Mucosa of rectum (tissue), 2 donors: ENCODE measurements at regions not wholly inside any gene's neighbourhood (a gene's known extent, or its start where the extent isn't known, plus 50 kb on each side); places are given as distances from the start of the nearest gene placed in this dataset.

Experiments
- H3K27ac ChIP-seq, 2 donors: one replicate each; pipeline ENCODE4 v1.7.0; 2013; ENCODE audit warnings: inconsistent platforms in 2 of 2, low read depth in 2 of 2, low read length in 2 of 2
- H3K27me3 ChIP-seq, 2 donors: one replicate each; pipeline ENCODE4 v1.7.0; 2013; ENCODE audit warnings: low read length in 2 of 2; ENCODE audit not compliant: control insufficient read depth in 2 of 2, insufficient read depth in 2 of 2
- H3K36me3 ChIP-seq, 2 donors: one replicate each; pipeline ENCODE4 v1.7.0; 2013; ENCODE audit warnings: low read length in 2 of 2; ENCODE audit not compliant: control insufficient read depth in 2 of 2, insufficient read depth in 2 of 2
- H3K4me1 ChIP-seq, 2 donors: one replicate each; pipeline ENCODE4 v1.7.0; 2013; ENCODE audit warnings: low read length in 2 of 2, mild to moderate bottlenecking in 1 of 2; ENCODE audit not compliant: control insufficient read depth in 2 of 2, insufficient read depth in 2 of 2
- H3K4me3 ChIP-seq, 2 donors: one replicate each; pipeline ENCODE4 v1.7.0; 2013; ENCODE audit warnings: low read length in 2 of 2
- H3K9ac ChIP-seq, 2 donors: one replicate each; pipeline ENCODE4 v1.7.0; 2013; ENCODE audit warnings: low read length in 2 of 2, low read depth in 1 of 2, mild to moderate bottlenecking in 1 of 2
- H3K9me3 ChIP-seq, 2 donors: one replicate each; pipeline ENCODE4 v1.7.0; 2013; ENCODE audit warnings: low read length in 2 of 2; ENCODE audit not compliant: control insufficient read depth in 2 of 2
- donor health status: healthy.
- donor health status: Normal muscosa, but diverticular disease.

- H3K9ac ChIP-seq, result no peak overlapping the region
- H3K4me3 ChIP-seq, result no peak overlapping the region
- no peaks in the 10 kb centered on the region for H3K27me3 ChIP-seq
- H3K36me3 ChIP-seq, result no peaks in the 10 kb centered on the region
- no peaks in the 10 kb centered on the region for H3K9me3 ChIP-seq
- no peaks in the 10 kb centered on the region for H3K4me1 ChIP-seq
- H3K27ac ChIP-seq, result no peak overlapping the region
These were observed 143.3 kb downstream of the IRS1 start for GRCh38 chr2:226656367-226656766.

DNA sequence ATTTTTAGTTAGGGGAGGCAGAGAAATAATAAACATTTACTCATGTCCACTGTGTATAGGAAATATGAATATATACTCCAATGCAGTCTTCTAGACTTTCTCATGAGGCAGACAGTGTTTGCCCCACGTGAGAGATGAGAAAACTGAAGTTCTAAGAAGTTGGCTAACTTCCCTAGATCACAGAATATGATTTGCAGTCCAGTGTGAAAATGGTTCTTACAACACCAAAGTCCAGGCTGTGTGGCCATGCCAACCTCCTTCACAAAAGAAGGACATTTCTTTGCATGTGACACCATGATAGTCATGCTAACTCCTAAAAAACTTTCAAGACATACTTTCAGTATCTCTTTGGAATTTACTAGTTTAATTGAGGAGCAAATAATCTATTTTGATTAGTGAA, 143.7 kb downstream of the IRS1 start:
- Histone ChIP-seq H3K4me3 (no peak overlapping the region), H3K9me3 (no peaks in the 10 kb centered on the region), H3K27me3 (no peaks in the 10 kb centered on the region), H3K36me3 (no peaks in the 10 kb centered on the region), H3K27ac (no peak overlapping the region), H3K9ac (no peak overlapping the region), H3K4me1 (peaks cover 0 to 2% of the 10 kb centered on the region in 2 donors)

DNA sequence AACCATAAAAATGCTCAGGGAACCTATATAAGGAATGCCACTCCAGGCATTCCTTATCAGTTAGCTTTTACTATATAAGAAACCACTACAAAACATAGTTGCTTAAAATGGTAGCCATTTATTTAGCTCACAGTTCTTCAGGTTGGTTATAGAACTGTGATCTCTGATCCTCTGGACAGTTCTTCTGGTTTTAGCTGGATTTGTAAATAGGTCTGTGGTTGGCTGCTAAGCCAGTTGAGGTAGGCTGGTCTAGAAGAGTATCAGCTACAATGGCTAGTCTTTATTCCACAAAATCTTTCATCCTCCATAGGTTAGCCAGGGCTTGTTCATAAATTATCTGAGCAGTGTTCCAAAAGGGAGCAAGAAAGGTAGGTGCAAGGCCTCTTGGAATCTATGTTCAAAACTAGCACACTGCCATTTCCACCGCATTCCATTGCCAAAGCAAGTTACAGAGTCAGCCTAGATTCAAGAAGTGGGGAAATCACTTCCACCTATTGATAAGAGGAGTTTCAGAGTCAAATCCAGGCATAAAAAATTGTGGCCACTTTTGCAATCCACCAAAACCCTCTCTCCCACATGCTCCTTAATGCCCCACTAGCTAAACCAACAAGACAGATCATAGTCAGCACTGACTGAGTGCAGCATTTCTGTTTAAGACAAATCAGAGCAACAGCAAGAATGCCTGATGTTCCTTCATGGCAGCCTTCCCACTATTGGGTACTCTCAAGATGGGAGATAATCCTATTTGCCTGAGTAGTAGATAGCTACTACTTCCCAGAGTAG, 146.4 kb downstream of the IRS1 start:
- Histone ChIP-seq H3K27me3 (no peaks in the 10 kb centered on the region), H3K9ac (no peak overlapping the region), H3K27ac (no peak overlapping the region), H3K4me1 (peaks cover 13 to 18% of the 10 kb centered on the region in 2 donors), H3K36me3 (no peaks in the 10 kb centered on the region), H3K9me3 (no peaks in the 10 kb centered on the region), H3K4me3 (no peak overlapping the region)

DNA sequence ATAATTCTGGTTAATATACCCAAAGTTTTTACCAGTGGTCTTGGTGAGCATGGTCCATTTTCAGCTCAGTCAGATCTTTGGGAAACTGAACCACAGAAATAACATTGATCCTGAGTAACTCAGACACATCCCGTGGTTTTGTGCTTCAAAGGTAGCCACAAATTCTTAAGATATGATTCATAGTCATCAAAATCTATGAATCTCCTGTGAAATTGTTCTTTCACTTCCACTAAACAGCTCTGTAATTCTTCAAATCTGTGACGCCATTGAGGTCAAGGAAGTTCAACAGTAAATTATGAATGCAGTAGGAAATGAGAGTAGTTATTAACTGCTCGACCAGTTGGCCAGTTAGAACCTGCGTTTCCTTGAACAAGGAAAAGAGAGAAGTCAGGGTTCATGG, 147.3 kb downstream of the IRS1 start:
- no peaks in the 10 kb centered on the region for H3K9me3 ChIP-seq
- H3K27me3 ChIP-seq, result no peaks in the 10 kb centered on the region
- peaks cover 13 to 18% of the 10 kb centered on the region in 2 donors for H3K4me1 ChIP-seq
- no peak overlapping the region for H3K27ac ChIP-seq
- no peak overlapping the region for H3K4me3 ChIP-seq
- H3K9ac ChIP-seq, result no peak overlapping the region
- no peaks in the 10 kb centered on the region for H3K36me3 ChIP-seq

GRCh38 chr2:226649871-226650660, 149.6 kb downstream of the IRS1 start:
- H3K27me3 ChIP-seq, result no peaks in the 10 kb centered on the region
- peaks cover 13 to 18% of the 10 kb centered on the region in 2 donors for H3K4me1 ChIP-seq
- no peaks in the 10 kb centered on the region for H3K9me3 ChIP-seq
- H3K4me3 ChIP-seq, result peak overlapping the region in 1 of 2 donors; percentile 11
- H3K9ac ChIP-seq, result peak overlapping the region in 1 of 2 donors; percentile 18
- H3K27ac ChIP-seq, result peak overlapping the region; percentile 79 to 83
- no peaks in the 10 kb centered on the region for H3K36me3 ChIP-seq

GRCh38 chr2:226649201-226649600, 150.4 kb downstream of the IRS1 start:
- H3K27me3 ChIP-seq, result no peaks in the 10 kb centered on the region
- H3K27ac ChIP-seq, result peak overlapping the region; percentile 79 to 83
- H3K9me3 ChIP-seq, result no peaks in the 10 kb centered on the region
- H3K9ac ChIP-seq, result no peak overlapping the region
- no peaks in the 10 kb centered on the region for H3K36me3 ChIP-seq
- H3K4me1 ChIP-seq, result peaks cover 13 to 18% of the 10 kb centered on the region in 2 donors
- no peak overlapping the region for H3K4me3 ChIP-seq

- Histone ChIP-seq H3K4me1 (peaks cover 13 to 18% of the 10 kb centered on the region in 2 donors), H3K36me3 (no peaks in the 10 kb centered on the region), H3K27me3 (no peaks in the 10 kb centered on the region)
These were observed 151.8 kb downstream of the IRS1 start for GRCh38 chr2:226647621-226648518.

DNA sequence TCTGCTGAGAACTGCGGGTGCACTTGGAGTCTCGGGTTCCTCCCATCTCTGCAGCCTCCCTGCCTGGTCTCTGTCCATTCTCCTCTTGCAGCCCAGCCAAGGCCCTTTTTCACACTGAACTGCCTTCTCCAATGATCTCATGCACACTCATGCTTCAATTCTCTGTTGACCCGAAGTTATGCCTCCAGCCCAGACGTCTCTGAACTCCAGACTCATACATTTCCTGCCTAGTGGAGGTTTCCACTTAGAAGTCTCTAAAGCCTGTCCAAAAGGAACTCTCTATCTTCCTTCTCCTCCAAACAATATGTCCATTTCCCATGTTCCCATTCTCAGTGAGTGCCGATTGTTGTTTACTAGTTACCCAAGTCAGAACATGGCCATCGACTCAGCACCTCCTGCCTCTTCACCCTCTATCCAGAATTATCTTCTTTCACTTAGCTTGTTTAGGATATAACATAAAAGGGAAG, 155.2 kb downstream of the IRS1 start:
- Histone ChIP-seq H3K36me3 (no peaks in the 10 kb centered on the region), H3K9me3 (no peaks in the 10 kb centered on the region), H3K4me1 (peaks cover under 1 to 2% of the 10 kb centered on the region in 2 donors), H3K27me3 (no peaks in the 10 kb centered on the region), H3K9ac (no peak overlapping the region), H3K4me3 (no peak overlapping the region), H3K27ac (no peak overlapping the region)

More at GRCh38 chr2:226647621-226648518, 151.8 kb downstream of the IRS1 start:
- Histone ChIP-seq H3K9me3 (no peaks in the 10 kb centered on the region), H3K4me3 (no peak overlapping the region), H3K27ac (no peak overlapping the region), H3K9ac (no peak overlapping the region)

DNA sequence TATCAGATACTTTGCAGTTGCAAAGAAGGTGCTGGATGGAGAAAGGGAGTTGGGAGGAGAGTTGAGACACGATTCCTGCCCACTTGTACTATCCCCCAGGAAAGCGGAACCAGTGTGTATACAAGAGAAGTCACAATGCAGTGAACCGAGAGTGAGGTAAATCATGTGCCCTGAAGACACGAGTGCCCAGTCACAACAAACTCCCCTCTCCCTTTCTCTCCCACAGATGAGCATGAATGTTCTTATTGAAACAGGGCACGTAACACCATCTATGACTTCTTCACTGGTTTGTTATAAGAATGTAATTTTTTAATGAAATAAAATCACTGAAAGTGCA, 155.7 kb downstream of the IRS1 start:
- Histone ChIP-seq H3K4me3 (no peak overlapping the region), H3K36me3 (no peaks in the 10 kb centered on the region), H3K27ac (no peak overlapping the region), H3K9ac (no peak overlapping the region), H3K27me3 (no peaks in the 10 kb centered on the region), H3K4me1 (no peaks in the 10 kb centered on the region), H3K9me3 (no peaks in the 10 kb centered on the region)
